ENCODE measurements at regions not wholly inside any gene's neighbourhood (a gene's known extent, or its start where the extent isn't known, plus 50 kb on each side); places are given as distances from the start of the nearest gene placed in this dataset.
A peak's percentile ranks its signal among the peaks of the same experiment; 100 is the strongest.
"Not testable (repeated sequence)": the region's sequence is repeated elsewhere in the genome, so short reads cannot be mapped to it uniquely, and the experiment has no call there.

DNA sequence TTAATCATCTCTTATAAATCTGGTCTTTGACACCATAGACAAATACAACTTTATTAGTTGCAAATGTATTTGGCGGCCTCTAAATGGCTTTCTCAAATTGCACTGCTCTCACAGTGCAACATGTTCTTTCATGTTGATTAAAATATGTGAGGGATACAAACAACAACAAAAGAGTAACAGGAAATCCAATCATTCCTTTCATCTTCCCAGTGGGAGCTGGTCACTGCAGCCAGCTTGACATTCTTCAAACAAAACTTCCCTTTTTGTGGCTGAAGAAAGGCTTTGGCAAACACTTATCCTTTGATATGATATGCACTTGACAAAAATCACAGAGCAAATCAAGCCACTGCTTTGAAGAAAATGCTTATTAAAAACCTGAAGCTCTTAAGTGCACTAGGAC lies 973.6 kb downstream of the EPHA3 start:
- no peak for DNase-seq

GRCh38 chr3:90086297-90086696 lies 978.9 kb downstream of the EPHA3 start:
- DNase-seq = not testable (repeated sequence)

DNA sequence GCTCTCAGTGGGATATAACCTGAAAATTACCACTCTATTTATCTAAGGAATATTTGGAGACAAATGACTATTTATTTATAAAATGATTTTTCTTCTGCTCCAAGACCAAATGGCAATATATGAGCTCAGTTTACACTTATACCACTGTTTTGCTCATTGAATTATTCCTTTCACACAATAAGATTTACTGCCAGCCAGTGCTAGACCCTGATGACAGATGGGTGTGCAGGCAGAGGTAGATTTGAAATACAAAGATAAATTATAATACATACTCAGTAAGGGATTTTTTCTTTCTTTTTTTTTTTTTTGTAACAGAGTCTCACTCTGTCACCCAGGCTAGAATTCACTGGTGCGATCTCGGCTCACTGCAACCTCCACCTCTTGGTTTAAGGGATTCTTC lies 980.3 kb downstream of the EPHA3 start:
- DNase-seq = no peak

DNA sequence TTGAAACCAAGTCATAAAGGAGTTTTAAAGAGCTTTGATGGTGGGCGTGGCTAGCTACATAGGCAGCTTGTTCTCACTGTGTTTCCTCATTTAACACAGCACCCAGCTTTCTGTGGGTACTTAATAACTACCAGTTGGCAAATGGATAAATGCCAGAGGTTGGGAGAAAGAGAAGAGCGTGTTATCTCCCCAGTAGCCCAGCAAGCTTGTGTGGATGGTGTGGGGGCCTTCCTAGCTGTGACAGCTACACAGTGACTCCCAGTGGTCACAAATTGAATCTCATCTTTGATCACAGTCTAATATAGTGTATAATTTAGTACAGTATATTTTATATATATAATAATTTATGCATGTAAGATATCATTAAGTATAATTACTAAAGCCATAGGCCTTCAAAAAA lies 984.1 kb downstream of the EPHA3 start:
- DNase-seq = peak; percentile 36

- no peak for DNase-seq
Observed at GRCh38 chr3:90092994-90093393, 985.6 kb downstream of the EPHA3 start.

DNA sequence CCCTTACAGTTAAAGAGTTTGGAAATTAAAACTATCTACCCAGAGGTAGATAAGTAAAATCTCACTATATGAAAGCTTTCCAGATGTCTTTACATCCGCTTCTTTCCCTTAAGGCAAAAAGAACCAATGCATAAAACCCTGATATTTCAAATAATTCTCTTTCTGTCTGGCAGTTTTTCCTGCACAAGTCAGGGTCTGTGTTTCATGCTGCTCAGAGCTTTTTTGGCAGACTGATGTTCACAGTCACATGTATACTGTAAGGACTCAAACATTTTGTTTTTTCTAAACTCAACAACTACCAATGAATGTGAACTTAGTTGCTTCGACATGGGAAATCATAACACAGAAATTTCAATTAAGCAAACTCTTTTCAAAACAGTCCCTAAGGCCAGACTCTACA lies 988.4 kb downstream of the EPHA3 start:
- DNase-seq = no peak

DNA sequence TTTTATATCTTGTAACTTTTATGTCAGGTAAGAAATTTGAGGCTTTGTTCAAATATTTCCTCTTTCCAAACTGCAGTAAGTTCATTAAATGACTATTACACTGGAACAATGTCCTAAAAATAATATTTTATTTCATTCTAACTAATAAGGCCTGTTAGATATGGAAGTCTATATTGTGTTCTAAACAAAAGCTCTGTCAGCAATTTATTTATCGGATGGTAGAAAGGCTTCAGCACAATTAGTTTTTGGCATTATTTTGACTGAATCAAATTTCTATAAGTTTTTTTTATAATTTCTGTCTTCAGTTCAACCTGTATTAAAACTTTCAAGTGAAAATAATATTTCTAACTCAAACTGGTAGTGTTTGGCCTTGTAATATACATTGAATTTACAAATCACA lies 992.1 kb downstream of the EPHA3 start:
- no peak for DNase-seq

DNA sequence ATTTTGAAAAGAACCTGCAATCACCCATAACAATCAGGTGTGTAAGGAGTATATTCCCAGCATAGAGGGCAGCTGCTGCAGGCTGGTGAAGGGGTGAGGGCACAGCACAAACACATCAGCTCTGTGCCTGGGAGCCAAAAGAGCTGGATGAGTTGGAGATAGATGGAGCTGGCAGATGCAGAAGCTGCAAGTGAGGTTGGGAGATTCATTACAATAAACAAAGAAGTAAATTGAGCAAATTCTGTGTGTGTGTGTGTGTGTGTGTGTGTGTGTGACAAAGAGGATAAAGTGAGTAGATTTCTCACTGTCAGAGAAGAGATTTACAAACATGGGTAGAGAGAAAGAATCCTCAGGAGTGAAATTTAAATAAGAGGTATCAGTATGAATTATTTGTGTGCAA lies 994.7 kb downstream of the EPHA3 start:
- DNase-seq = no peak

DNA sequence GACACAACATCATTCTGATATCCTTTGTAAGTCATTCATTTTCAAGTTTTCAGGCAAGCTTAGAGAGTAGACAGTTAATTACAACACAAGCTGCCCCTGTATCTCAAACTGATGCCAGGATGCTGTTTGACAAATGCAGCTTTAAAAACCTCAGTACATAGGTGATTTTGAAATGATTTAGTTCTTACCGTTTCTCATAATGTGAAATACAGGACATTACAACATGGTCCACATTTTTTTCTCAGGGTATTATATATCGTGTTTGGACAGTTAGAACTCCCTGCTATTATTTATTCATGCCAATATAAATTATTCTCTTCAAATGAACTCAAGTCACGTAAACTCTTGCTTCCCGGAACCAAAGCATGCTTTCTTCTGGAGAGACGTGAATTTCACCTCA lies 1013.9 kb downstream of the EPHA3 start:
- no peak for DNase-seq

- no peak for DNase-seq
Observed at GRCh38 chr3:90128391-90128790, 1021.0 kb downstream of the EPHA3 start.

GRCh38 chr3:90129730-90130129 lies 1022.3 kb downstream of the EPHA3 start:
- no peak for DNase-seq

GRCh38 chr3:90132197-90132596 lies 1024.8 kb downstream of the EPHA3 start:
- DNase-seq = no peak

DNA sequence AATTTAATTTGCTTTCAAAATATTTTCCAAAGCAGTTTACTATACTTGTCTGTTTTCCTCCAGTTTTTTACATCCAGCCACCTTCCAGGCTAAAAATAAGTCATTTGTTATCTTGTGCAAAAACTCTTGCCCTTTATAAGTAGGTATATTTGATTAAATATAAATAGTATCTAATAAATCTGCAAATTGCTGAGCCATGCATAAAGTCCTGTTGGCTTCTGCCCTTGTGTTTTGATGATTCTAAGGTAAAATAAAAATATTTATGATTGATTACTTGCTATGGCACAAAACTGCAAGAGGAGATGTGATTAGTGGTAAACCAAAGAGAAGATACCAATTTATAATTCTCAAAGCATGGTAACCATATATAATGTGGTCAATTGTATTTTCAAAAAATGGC lies 1026.7 kb downstream of the EPHA3 start:
- DNase-seq = no peak

DNA sequence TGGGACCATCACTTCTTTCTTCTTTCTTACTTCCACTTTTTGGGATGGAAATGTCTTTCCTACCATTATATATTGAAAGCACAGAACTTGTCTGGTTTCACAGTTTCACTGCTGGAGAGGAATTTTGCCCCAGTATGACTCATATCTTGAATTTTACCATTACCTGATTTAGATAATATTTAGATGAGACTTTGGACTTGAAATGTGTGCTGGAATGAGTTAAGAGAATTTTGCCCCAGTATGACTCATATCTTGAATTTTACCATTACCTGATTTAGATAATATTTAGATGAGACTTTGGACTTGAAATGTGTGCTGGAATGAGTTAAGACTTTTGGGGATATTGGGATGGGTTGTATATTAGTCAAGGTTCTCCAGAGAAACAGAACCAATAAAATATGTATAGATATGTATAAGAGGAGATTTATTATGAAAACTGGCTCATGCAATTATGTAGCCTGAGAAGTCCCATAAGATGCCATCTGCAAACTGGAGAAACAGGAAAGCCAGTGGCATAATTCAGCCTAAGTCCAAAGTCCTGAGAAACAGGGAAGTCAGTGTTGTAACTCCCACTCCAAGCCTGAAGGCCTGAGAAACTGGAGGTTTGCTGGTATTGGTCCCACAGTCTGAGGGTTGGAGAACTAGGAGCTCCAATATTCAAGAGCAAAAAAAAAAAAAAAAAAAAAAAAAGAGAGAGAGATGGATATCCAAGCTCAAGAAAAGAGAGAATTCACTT lies 1029.2 kb downstream of the EPHA3 start:
- DNase-seq = no peak

GRCh38 chr3:90145094-90145860 lies 1037.9 kb downstream of the EPHA3 start:
- peak; percentile 41 for DNase-seq

GRCh38 chr3:90180096-90180495 lies 1072.7 kb downstream of the EPHA3 start:
- no peak for DNase-seq

- no peak for DNase-seq
Observed at GRCh38 chr3:90180543-90180942, 1073.1 kb downstream of the EPHA3 start.

- not testable (repeated sequence) for DNase-seq
Observed at GRCh38 chr3:90182291-90182976, 1075.0 kb downstream of the EPHA3 start.

DNA sequence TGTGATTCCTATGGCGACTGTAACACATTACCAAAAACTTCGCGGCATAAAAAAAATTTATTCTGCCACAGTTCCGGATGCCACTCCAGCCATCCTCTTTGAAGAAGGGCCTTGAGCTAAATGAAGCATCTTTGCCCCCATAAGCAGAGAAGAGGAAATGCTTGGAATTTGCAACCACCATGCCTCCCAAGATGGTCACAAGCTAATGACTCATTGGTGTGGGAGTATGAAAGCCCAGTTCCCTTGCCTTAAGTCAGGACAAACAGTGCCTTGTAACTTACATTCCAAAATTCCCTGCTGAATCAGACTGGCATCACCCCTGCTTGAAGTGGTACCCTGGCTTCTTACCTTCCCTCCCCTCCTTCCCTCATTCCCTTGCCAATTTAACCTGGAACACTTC lies 1077.4 kb downstream of the EPHA3 start:
- DNase-seq = no peak

DNA sequence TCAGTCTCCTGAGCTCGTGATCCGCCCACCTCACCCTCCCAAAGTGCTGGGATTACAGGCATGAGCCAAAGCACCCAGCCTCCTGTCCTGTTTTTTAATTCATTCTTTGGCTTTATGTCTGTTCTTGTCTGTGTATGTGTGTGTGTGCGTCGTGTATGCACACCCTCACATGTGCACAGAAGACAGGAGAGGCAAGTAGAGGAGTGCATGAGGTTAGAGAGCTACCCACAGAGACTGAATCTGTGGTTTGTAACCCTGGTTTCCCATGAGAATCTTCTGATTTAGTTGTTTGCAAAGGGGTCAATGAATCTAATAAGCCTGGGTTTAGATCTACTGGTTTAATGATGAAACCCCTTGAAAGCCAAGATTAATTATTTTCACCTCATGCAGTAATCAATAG lies 1090.0 kb downstream of the EPHA3 start:
- DNase-seq = not testable (repeated sequence)

GRCh38 chr3:90202931-90203330 lies 1095.5 kb downstream of the EPHA3 start:
- not testable (repeated sequence) for DNase-seq

- DNase-seq = not testable (repeated sequence)
Observed at GRCh38 chr3:90206482-90206881, 1099.1 kb downstream of the EPHA3 start.

DNA sequence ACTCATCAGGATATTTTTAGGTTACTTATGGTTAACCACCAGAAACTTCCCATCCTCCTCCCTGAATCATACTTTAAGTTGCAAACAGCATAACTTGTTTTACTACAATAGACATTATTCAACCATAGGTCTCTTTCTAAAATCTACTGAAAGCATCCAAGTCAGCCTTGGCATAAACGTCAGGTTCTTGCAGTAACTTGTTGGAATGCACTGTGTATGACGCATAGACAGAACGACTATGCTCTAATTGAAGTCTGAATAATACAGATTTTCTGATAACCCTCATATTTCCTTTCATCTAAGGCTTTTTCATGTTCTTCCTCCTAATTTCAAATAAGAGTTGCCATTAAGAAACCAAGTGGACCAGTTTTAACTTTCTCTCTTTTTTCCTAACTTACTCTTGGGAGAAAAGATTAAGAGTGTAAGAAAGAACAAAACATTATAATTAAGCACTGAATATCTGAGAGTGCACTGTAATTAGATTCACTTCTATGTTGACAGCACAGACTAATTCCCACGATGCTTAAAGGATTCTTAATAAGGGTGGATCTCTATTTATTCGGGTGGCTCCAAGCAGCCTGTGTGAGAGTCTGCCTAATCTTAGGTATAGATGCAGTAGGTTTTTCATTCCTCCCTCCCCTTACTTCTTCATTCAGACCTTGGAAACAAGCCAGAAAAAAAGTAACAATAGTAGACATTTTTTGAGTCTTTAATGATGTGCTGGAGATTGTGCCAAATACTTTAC lies 1100.1 kb downstream of the EPHA3 start:
- peak; percentile 7 for DNase-seq
